Tibial nerve (tissue), 4 donors: ENCODE measurements at regions not wholly inside any gene's neighbourhood (a gene's known extent, or its start where the extent isn't known, plus 50 kb on each side); places are given as distances from the start of the nearest gene placed in this dataset.

ENCODE experiments used
- DNase-seq, 2 donors: peaks; one replicate each; pipeline ENCODE4 v3.0.0-alpha.2; 2019; ENCODE audit warnings: low spot score in 2 of 2
- H3K27ac ChIP-seq, 4 donors: fragments of 200-600 bp; sonication (generic) in 3 of 4; one replicate each; pipeline ENCODE4 v1.5.1; 2017 to 2019; ENCODE audit warnings: mild to moderate bottlenecking in 1 of 4
- H3K27me3 ChIP-seq, 2 donors: fragments of 200-600 bp; sonication (generic) in 1 of 2; one replicate each; pipeline versions ENCODE4 v1.5.1 to v1.6.0; 2017 to 2019
- H3K36me3 ChIP-seq, 3 donors: fragments of 200-600 bp; sonication (generic); one replicate each; pipeline ENCODE4 v1.5.1; 2018 to 2019
- H3K4me1 ChIP-seq, 4 donors: fragments of 200-600 bp; sonication (generic) in 3 of 4; one replicate each; pipeline ENCODE4 v1.5.1; 2017 to 2019
- H3K4me3 ChIP-seq, 4 donors: fragments of 200-600 bp; sonication (generic) in 3 of 4; one replicate each; pipeline ENCODE4 v1.5.1; 2017 to 2019; ENCODE audit warnings: mild to moderate bottlenecking in 1 of 4, moderate library complexity in 1 of 4
- H3K9me3 ChIP-seq, 4 donors: fragments of 200-600 bp; sonication (generic) in 3 of 4; one replicate each; pipeline ENCODE4 v1.5.1; 2017 to 2019
- EP300 ChIP-seq, 2 donors: sonication (generic); formaldehyde crosslinking; IDR thresholded peaks; one replicate each; pipeline ENCODE4 v1.6.1; 2017; ENCODE audit warnings: antibody characterized with exemption in 2 of 2, mild to moderate bottlenecking in 1 of 2
- POLR2A ChIP-seq, 2 donors: fragments of 450-650 bp; IDR thresholded peaks; one replicate each; pipeline ENCODE4 v1.6.1; 2017; ENCODE audit warnings: antibody characterized with exemption in 2 of 2, mild to moderate bottlenecking in 2 of 2, moderate library complexity in 2 of 2
- WGBS, 2 donors: methylation state at CpG; one replicate each; pipeline ENCODE4 v1.1.5; 2018; 5-methylcytosine and 5-hydroxymethylcytosine counted together
- TF ChIP-seq, protein P1 (sequence below), 5 experiments: fragments of 200-600 bp in 3 of 5; fragments of 450-650 bp in 2 of 5; sonication (generic) in 3 of 5; IDR thresholded peaks; one replicate each; pipeline ENCODE4 v1.5.1; 2016 to 2019; ENCODE audit warnings: antibody characterized with exemption in 5 of 5, mild to moderate bottlenecking in 3 of 5, moderate library complexity in 2 of 5

DNA sequence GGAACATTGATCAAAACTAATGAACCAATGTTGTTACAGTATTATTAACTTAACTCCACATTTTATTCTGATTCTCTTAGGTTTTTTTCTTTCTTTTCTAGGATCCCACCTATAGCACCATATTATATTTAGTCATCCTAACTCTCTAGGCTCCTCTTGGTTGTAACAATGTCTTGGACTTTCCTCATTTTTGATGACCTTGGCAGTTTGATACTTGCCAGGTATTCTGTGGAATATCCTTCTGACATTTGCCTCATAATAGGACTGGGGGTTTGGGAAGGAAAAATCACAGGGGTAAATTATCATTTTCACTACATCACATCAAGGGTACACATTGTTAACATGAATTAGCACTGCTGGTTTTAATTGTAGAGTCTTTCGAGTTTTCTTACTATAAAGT lies 851.6 kb upstream of the SOX9 start:
- TF ChIP-seq POLR2A (IDR thresholded peaks at IDR 0.05) (no peak), EP300 (IDR thresholded peaks at IDR 0.05) (no peak)
- TF ChIP-seq, protein P1, sequence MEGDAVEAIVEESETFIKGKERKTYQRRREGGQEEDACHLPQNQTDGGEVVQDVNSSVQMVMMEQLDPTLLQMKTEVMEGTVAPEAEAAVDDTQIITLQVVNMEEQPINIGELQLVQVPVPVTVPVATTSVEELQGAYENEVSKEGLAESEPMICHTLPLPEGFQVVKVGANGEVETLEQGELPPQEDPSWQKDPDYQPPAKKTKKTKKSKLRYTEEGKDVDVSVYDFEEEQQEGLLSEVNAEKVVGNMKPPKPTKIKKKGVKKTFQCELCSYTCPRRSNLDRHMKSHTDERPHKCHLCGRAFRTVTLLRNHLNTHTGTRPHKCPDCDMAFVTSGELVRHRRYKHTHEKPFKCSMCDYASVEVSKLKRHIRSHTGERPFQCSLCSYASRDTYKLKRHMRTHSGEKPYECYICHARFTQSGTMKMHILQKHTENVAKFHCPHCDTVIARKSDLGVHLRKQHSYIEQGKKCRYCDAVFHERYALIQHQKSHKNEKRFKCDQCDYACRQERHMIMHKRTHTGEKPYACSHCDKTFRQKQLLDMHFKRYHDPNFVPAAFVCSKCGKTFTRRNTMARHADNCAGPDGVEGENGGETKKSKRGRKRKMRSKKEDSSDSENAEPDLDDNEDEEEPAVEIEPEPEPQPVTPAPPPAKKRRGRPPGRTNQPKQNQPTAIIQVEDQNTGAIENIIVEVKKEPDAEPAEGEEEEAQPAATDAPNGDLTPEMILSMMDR (IDR thresholded peaks at IDR 0.05), result no peak
- Histone ChIP-seq H3K4me1 (no peaks in the 10 kb centered on the region), H3K36me3 (no peaks in the 10 kb centered on the region), H3K27ac (no peak overlapping the region), H3K27me3 (no peaks in the 10 kb centered on the region), H3K9me3 (peaks cover 0 to 38% (median 1%) of the 10 kb centered on the region in 4 donors), H3K4me3 (no peak overlapping the region)
- 55 to 82% methylated on average over 1 of the region's 1 CpG for WGBS, 2 donors
- DNase-seq, result no peak

- no peaks in the 10 kb centered on the region for H3K36me3 ChIP-seq
- no peak for DNase-seq
- no peak overlapping the region for H3K4me3 ChIP-seq
- H3K27ac ChIP-seq, result no peak overlapping the region
- peaks cover 0 to 5% (median 0%) of the 10 kb centered on the region in 4 donors for H3K9me3 ChIP-seq
- no peak for TF ChIP-seq POLR2A (IDR thresholded peaks at IDR 0.05)
- no peaks in the 10 kb centered on the region for H3K4me1 ChIP-seq
- no peaks in the 10 kb centered on the region for H3K27me3 ChIP-seq
- WGBS, 2 donors, result 75 to 82% methylated on average over 2 of the region's 2 CpGs
These were observed 847.4 kb upstream of the SOX9 start for GRCh38 chr17:71273441-71273840.

DNA sequence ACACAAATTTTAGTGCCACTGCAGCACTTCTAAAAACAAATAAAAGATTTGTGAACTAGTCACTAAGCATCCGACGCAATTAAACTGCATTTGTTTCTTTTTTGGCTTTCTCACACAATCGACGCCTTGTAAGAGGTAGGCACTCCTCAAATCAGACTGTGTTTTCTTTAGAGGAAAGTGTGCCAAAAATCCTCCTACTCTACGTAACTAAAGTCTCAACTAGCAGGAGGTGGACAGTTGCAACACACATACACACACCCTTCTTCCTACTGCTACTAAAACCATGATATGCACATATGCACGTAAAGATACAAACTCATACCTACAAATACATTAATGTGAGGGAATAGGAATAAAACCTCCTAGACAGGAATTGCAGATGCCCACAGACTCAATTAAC lies 844.7 kb upstream of the SOX9 start:
- no peaks in the 10 kb centered on the region for H3K27me3 ChIP-seq
- DNase-seq, result no peak
- TF ChIP-seq EP300 (IDR thresholded peaks at IDR 0.05) (no peak), POLR2A (IDR thresholded peaks at IDR 0.05) (no peak)
- TF ChIP-seq, protein P1 (IDR thresholded peaks at IDR 0.05), result no peak
- H3K27ac ChIP-seq, result no peak overlapping the region
- H3K9me3 ChIP-seq, result no peaks in the 10 kb centered on the region
- no peaks in the 10 kb centered on the region for H3K36me3 ChIP-seq
- WGBS, 2 donors, result 58 to 61% methylated on average over 6 of the region's 6 CpGs
- no peak overlapping the region for H3K4me3 ChIP-seq
- no peaks in the 10 kb centered on the region for H3K4me1 ChIP-seq

- no peak overlapping the region for H3K4me3 ChIP-seq
- no peaks in the 10 kb centered on the region for H3K36me3 ChIP-seq
- TF ChIP-seq EP300 (IDR thresholded peaks at IDR 0.05) (peak in 1 of 2 donors; percentile 57), POLR2A (IDR thresholded peaks at IDR 0.05) (no peak)
- no peaks in the 10 kb centered on the region for H3K9me3 ChIP-seq
- H3K27ac ChIP-seq, result no peak overlapping the region
- no peak for DNase-seq
- 52 to 64% methylated on average over 4 of the region's 4 CpGs for WGBS, 2 donors
- H3K4me1 ChIP-seq, result peaks cover 0 to 6% (median 0%) of the 10 kb centered on the region in 4 donors
- H3K27me3 ChIP-seq, result no peaks in the 10 kb centered on the region
These were observed 837.3 kb upstream of the SOX9 start for GRCh38 chr17:71283486-71283885.

DNA sequence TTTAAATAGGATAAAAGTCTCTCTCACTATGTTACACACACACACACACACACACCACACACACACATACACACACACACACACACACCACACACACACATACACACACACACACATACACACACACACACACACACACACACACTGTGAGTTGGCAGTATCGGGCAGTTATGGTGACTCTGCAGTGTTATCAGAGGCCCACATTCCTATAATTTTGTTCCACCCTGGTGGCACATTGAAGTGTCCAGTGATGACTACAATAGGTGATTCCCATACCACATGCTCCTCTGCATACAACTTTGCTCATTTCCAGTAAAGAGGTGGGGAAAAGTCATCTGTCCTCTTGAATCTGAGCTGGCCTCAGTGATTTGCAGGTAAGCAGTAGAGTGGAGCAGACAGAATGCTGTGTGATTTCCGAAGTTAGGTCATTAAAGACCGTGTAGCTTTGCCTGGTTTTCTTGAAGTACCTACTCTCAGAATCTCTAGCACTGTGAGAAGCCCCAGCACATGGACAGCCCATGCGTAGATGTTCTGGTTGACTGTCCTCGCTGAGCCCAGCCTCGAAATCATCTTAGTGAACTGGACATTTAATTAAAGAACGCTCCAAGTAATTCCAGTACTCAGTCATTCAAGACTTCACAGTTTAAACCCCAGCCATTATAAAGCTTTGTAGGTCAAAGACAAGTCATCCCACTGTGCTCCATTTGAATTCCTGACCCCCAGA lies 836.6 kb upstream of the SOX9 start:
- WGBS, 2 donors, result 86 to 92% methylated on average over 7 of the region's 7 CpGs
- no peak for DNase-seq
- Histone ChIP-seq H3K36me3 (no peaks in the 10 kb centered on the region), H3K4me3 (no peak overlapping the region), H3K27me3 (no peaks in the 10 kb centered on the region), H3K27ac (no peak overlapping the region), H3K9me3 (no peaks in the 10 kb centered on the region), H3K4me1 (peaks cover 0 to 6% (median 0%) of the 10 kb centered on the region in 4 donors)
- no peak for TF ChIP-seq POLR2A (IDR thresholded peaks at IDR 0.05)
- TF ChIP-seq EP300 (IDR thresholded peaks at IDR 0.05), result no peak
- TF ChIP-seq, protein P1 (IDR thresholded peaks at IDR 0.05), result no peak

- H3K4me3 ChIP-seq, result no peak overlapping the region
- DNase-seq, result no peak
- no peaks in the 10 kb centered on the region for H3K9me3 ChIP-seq
- 57 to 60% methylated on average over 7 of the region's 7 CpGs for WGBS, 2 donors
- H3K4me1 ChIP-seq, result peaks cover 0 to 6% (median 0%) of the 10 kb centered on the region in 4 donors
- H3K27me3 ChIP-seq, result no peaks in the 10 kb centered on the region
- no peak overlapping the region for H3K27ac ChIP-seq
- H3K36me3 ChIP-seq, result no peaks in the 10 kb centered on the region
- TF ChIP-seq, protein P1 (IDR thresholded peaks at IDR 0.05), result no peak
- TF ChIP-seq POLR2A (IDR thresholded peaks at IDR 0.05), result no peak
- TF ChIP-seq EP300 (IDR thresholded peaks at IDR 0.05), result no peak
These were observed 834.2 kb upstream of the SOX9 start for GRCh38 chr17:71286625-71287024.
